Activated CD8-positive, alpha-beta T cell treated with anti-CD3 and anti-CD28 coated beads, Interleukin-2, amount 10 ng/mL, durations not matched to agents 7 days and 5 days (primary cell): ENCODE measurements at regions not wholly inside any gene's neighbourhood (a gene's known extent, or its start where the extent isn't known, plus 50 kb on each side); places are given as distances from the start of the nearest gene placed in this dataset.

Experiments used
- ATAC-seq: fragments of 150-1000 bp; cut with Tn5 transposase; one replicate; pipeline ENCODE4 v1.10.0; 2021; ENCODE audit warnings: moderate library complexity
- CTCF ChIA-PET: fragments of 350-600 bp; sonication (Branson Sonifier 250); formaldehyde crosslinking; loops from one replicate; lab custom pipeline; 2021; ENCODE audit warnings: antibody characterized with exemption; lab: Charles Lee
- POLR2A ChIA-PET: fragments of 350-600 bp; sonication (Branson Sonifier 250); formaldehyde crosslinking; loops from one replicate; lab custom pipeline; 2021; ENCODE audit warnings: antibody characterized with exemption; lab: Charles Lee
- DNase-seq: peaks from one replicate; pipeline ENCODE4 v3.0.0-alpha.2; 2020
- H3K27ac Mint-ChIP-seq: one replicate; pipeline ENCODE4 v1.8.0; 2021; ENCODE audit warnings: mild to moderate bottlenecking, mixed read lengths
- H3K27me3 Mint-ChIP-seq: one replicate; pipeline ENCODE4 v1.8.0; 2021; ENCODE audit warnings: low read depth, mixed read lengths
- H3K36me3 Mint-ChIP-seq: one replicate; pipeline ENCODE4 v1.8.0; 2021; ENCODE audit warnings: low read depth, mixed read lengths
- H3K4me1 Mint-ChIP-seq: one replicate; pipeline ENCODE4 v1.8.0; 2021; ENCODE audit warnings: low read depth, mixed read lengths
- H3K4me3 Mint-ChIP-seq: one replicate; pipeline ENCODE4 v1.8.0; 2021; ENCODE audit warnings: mild to moderate bottlenecking, mixed read lengths
- H3K9me3 Mint-ChIP-seq: one replicate; pipeline ENCODE4 v1.8.0; 2022; ENCODE audit warnings: mixed read lengths; ENCODE audit not compliant: insufficient read depth

- DNase-seq, result no peak
- Mint-ChIP-seq H3K36me3 (no peaks in the 10 kb centered on the region), H3K27ac (no peak overlapping the region), H3K27me3 (no peaks in the 10 kb centered on the region), H3K4me3 (no peak overlapping the region), H3K9me3 (no peaks in the 10 kb centered on the region), H3K4me1 (no peaks in the 10 kb centered on the region)
- POLR2A ChIA-PET, result no interaction called here
- no peak for ATAC-seq
- CTCF ChIA-PET, result no interaction called here
Observed at GRCh38 chr11:115564851-115565250, 60.6 kb upstream of the CADM1 start.

GRCh38 chr11:115561116-115561515 is 56.9 kb upstream of the CADM1 start:
- Mint-ChIP-seq H3K27ac (no peak overlapping the region), H3K4me3 (no peak overlapping the region), H3K27me3 (no peaks in the 10 kb centered on the region), H3K36me3 (no peaks in the 10 kb centered on the region), H3K9me3 (no peaks in the 10 kb centered on the region), H3K4me1 (no peaks in the 10 kb centered on the region)
- ChIA-PET POLR2A (no interaction called here), CTCF (no interaction called here)
- ATAC-seq (no peak), DNase-seq (no peak)

DNA sequence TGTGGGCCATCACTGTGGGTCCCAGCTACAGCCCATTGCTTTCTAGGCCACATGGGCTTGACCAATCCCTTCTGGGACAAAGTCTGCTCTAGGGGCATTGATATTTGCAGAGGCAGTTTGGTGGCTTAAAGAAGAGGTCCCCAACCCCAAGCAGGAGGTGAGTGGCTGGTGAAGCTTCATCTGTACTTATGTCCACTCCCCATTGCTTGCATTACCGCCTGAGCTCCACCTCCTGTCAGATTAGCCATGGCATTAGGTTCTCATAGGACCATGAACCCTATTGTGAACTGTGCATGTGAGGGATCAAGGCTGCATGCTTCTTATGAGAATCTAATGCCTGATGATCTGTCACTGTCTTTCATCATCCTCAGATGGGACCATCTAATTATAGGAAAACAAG is 54.4 kb upstream of the CADM1 start:
- Mint-ChIP-seq H3K9me3 (no peaks in the 10 kb centered on the region), H3K36me3 (no peaks in the 10 kb centered on the region), H3K27ac (no peak overlapping the region), H3K4me3 (no peak overlapping the region), H3K27me3 (no peaks in the 10 kb centered on the region), H3K4me1 (no peaks in the 10 kb centered on the region)
- DNase-seq (no peak), ATAC-seq (no peak)
- POLR2A ChIA-PET, result no interaction called here
- CTCF ChIA-PET, result no interaction called here

- Mint-ChIP-seq H3K27me3 (no peaks in the 10 kb centered on the region), H3K36me3 (no peaks in the 10 kb centered on the region), H3K9me3 (no peaks in the 10 kb centered on the region), H3K4me1 (no peaks in the 10 kb centered on the region), H3K4me3 (no peak overlapping the region), H3K27ac (no peak overlapping the region)
- CTCF ChIA-PET, result no interaction called here
- DNase-seq (no peak), ATAC-seq (no peak)
- POLR2A ChIA-PET, result no interaction called here
Observed at GRCh38 chr11:115557681-115558080, 53.5 kb upstream of the CADM1 start.

DNA sequence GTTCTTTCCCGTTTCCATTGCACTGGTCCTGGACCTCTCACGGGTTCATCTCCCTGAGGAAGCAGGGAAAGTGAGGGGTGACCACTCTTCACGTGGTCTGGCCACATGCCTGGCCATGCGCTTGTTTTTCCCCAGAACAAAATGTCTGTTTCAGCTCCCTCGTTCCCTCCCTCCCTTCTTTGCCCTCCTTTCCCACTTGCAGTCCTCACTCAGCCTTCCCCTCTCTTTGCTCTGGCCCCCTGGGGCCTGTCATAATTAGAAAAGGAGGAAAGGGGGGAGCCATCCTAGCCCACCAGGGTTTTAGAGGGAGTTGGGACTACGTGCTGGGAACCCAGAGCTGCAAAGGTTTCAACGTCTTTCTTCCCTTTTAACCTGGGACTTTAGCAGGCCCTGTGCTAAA is 52.8 kb upstream of the CADM1 start:
- ATAC-seq (no peak), DNase-seq (no peak)
- no peaks in the 10 kb centered on the region for H3K9me3 Mint-ChIP-seq
- H3K4me3 Mint-ChIP-seq, result no peak overlapping the region
- no peaks in the 10 kb centered on the region for H3K36me3 Mint-ChIP-seq
- H3K27me3 Mint-ChIP-seq, result no peaks in the 10 kb centered on the region
- no peak overlapping the region for H3K27ac Mint-ChIP-seq
- POLR2A ChIA-PET, result no interaction called here
- CTCF ChIA-PET, result no interaction called here
- no peaks in the 10 kb centered on the region for H3K4me1 Mint-ChIP-seq

GRCh38 chr11:115555336-115556090 is 51.3 kb upstream of the CADM1 start:
- POLR2A ChIA-PET, result no interaction called here
- Mint-ChIP-seq H3K27me3 (no peaks in the 10 kb centered on the region), H3K4me3 (no peak overlapping the region), H3K36me3 (no peaks in the 10 kb centered on the region), H3K27ac (no peak overlapping the region), H3K4me1 (no peaks in the 10 kb centered on the region), H3K9me3 (no peaks in the 10 kb centered on the region)
- CTCF ChIA-PET, result no interaction called here
- DNase-seq (no peak), ATAC-seq (no peak)
